CD4-positive, alpha-beta T cell (primary cell): ENCODE measurements at regions not wholly inside any gene's neighbourhood (a gene's known extent, or its start where the extent isn't known, plus 50 kb on each side); places are given as distances from the start of the nearest gene placed in this dataset.

Source experiments
- ATAC-seq: fragments of 200-7000 bp; cut with Tn5 transposase; one replicate; pipeline ENCODE4 v1.10.0; 2022; ENCODE audit warnings: mild to moderate bottlenecking; ENCODE audit not compliant: poor library complexity
- CTCF ChIA-PET: fragments of 350-600 bp; sonication (Branson Sonifier 250); formaldehyde crosslinking; loops from one replicate; lab custom pipeline; 2021; ENCODE audit warnings: antibody characterized with exemption, inconsistent platforms; lab: Charles Lee
- POLR2A ChIA-PET: fragments of 350-600 bp; sonication (Branson Sonifier 250); formaldehyde crosslinking; loops from one replicate; lab custom pipeline; 2021; ENCODE audit warnings: antibody characterized with exemption, inconsistent platforms; lab: Charles Lee
- DNase-seq, 14 experiments: peaks; one replicate each; pipeline ENCODE4 v3.0.0-alpha.2; 2013 to 2020; ENCODE audit warnings: mixed read lengths in 2 of 14
- H3K27ac ChIP-seq, 2 donors: one replicate each; pipeline versions ENCODE4 v1.5.1 to v1.7.0; 2013; ENCODE audit warnings: low read length in 2 of 2, low read depth in 1 of 2, mild to moderate bottlenecking in 1 of 2
- H3K27me3 ChIP-seq, 2 experiments: 1 replicate in 1 of 2; 2 replicates in 1 of 2; pipeline versions ENCODE4 v1.6.1 to v1.7.0; 2013; ENCODE audit warnings: low read length in 2 of 2, control low read depth in 1 of 2, mild to moderate bottlenecking in 1 of 2, moderate library complexity in 1 of 2; ENCODE audit not compliant: insufficient read depth in 2 of 2, control insufficient read depth in 1 of 2
- H3K36me3 ChIP-seq: one replicate; pipeline ENCODE4 v1.6.1; 2013; ENCODE audit warnings: low read length, control low read depth; ENCODE audit not compliant: insufficient read depth
- H3K4me1 ChIP-seq: one replicate; pipeline ENCODE4 v1.6.1; 2013; ENCODE audit warnings: low read length, control low read depth; ENCODE audit not compliant: insufficient read depth
- H3K4me3 ChIP-seq: one replicate; pipeline ENCODE4 v1.5.1; 2013; ENCODE audit warnings: mild to moderate bottlenecking, low read length, moderate library complexity
- H3K9me3 ChIP-seq, 2 experiments: 1 replicate in 1 of 2; 2 replicates in 1 of 2; pipeline versions ENCODE4 v1.6.1 to v1.7.0; 2013; ENCODE audit warnings: low read length in 2 of 2, mild to moderate bottlenecking in 2 of 2, control low read depth in 1 of 2, moderate library complexity in 1 of 2; ENCODE audit not compliant: control insufficient read depth in 1 of 2, insufficient read depth in 1 of 2
- H3K27ac Mint-ChIP-seq: one replicate; pipeline ENCODE4 v1.8.0; 2020; ENCODE audit warnings: mixed read lengths
- H3K27me3 Mint-ChIP-seq: one replicate; pipeline ENCODE4 v1.8.0; 2021; ENCODE audit warnings: mixed read lengths
- H3K36me3 Mint-ChIP-seq: one replicate; pipeline ENCODE4 v1.8.0; 2021; ENCODE audit warnings: low read depth, mixed read lengths
- H3K4me1 Mint-ChIP-seq: one replicate; pipeline ENCODE4 v1.8.0; 2021; ENCODE audit warnings: low read depth, mixed read lengths
- H3K4me3 Mint-ChIP-seq: one replicate; pipeline ENCODE4 v1.8.0; 2020; ENCODE audit warnings: mild to moderate bottlenecking, mixed read lengths
- H3K9me3 Mint-ChIP-seq: one replicate; pipeline ENCODE4 v1.8.0; 2020; ENCODE audit warnings: mixed read lengths
- CTCF ChIP-seq: fragments of 200-600 bp; IDR thresholded peaks from one replicate; pipeline ENCODE4 v1.8.0; 2022; ENCODE audit warnings: antibody characterized with exemption, mild to moderate bottlenecking
- intact Hi-C, 2 experiments: fragments of 100-400 bp; cut with DNase I in 1 of 2; cut with micrococcal nuclease in 1 of 2; formaldehyde crosslinking; loops; one replicate each; pipeline versions ENCODE4 v1.15.1 to v1.9.0; 2023 to 2025; cut with DNase I, micrococcal nuclease

DNA sequence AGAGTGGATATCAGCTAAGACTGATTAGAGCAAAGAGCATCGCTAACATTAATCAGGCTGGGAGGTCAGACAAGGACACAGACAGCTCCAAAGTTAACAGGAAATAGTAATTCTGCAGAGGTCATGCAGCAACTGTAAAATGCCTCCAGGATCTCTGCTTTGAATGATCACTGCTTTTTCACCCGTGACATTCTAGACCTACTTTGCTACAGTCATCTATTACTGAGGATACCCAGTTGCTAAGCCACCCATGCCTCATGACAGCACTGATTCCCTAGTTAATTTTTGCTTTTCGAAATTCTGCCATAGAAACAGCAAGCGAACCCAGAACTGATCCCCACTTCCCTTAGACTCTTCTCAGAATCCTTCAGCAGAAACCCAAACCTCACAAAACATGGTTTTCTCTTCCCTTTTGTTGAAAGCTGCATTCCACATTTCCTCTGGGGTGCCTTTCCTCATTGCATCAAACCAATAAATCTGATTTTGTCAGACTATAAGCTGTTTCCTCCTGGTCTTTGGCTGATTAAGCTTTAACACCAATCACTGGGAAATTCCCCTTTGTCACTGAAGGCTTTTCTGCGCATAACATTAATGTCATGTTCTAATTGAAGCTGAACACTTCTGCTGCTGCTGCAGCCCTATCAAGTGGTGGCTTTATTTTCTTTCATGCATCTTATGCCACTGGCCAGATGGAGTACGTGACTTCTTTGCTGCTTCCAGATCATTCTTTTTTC is 201.1 kb upstream of the CHD1 start:
- POLR2A ChIA-PET = no interaction called here
- CTCF ChIA-PET = no interaction called here
- Mint-ChIP-seq H3K4me1 (no peaks in the 10 kb centered on the region), H3K27ac (no peak overlapping the region), H3K27me3 (no peaks in the 10 kb centered on the region), H3K4me3 (no peak overlapping the region), H3K36me3 (no peaks in the 10 kb centered on the region), H3K9me3 (no peaks in the 10 kb centered on the region)
- TF ChIP-seq CTCF = no peak
- DNase-seq (no peak), ATAC-seq (no peak)
- Histone ChIP-seq H3K4me3 (no peak overlapping the region), H3K27ac (no peak overlapping the region), H3K27me3 (no peaks in the 10 kb centered on the region), H3K36me3 (no peaks in the 10 kb centered on the region), H3K9me3 (no peaks in the 10 kb centered on the region), H3K4me1 (no peaks in the 10 kb centered on the region)
- intact Hi-C loops = no loop called here

DNA sequence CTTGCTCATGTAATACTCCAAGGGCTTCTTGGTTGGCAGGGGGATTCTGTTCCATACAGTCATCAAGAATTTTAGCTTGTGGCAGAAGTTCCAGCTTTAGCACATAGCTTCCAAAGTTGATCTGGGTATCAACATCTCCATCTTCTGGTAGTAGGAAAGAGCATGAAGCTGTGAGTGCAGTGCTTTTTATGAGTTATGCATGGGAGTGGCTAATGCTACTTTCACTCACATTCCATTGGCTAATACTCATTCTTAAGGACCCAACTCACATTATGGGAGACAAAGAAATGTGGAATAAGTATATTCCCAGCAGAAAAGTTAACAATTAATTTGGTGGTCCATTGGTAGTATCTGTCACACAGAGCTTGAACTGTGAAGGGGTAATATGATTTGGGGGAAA is 194.2 kb upstream of the CHD1 start:
- Histone ChIP-seq H3K4me1 (no peaks in the 10 kb centered on the region), H3K36me3 (no peaks in the 10 kb centered on the region), H3K27me3 (no peaks in the 10 kb centered on the region), H3K4me3 (no peak overlapping the region), H3K27ac (no peak overlapping the region), H3K9me3 (no peaks in the 10 kb centered on the region)
- Mint-ChIP-seq H3K36me3 (no peaks in the 10 kb centered on the region), H3K4me3 (no peak overlapping the region), H3K9me3 (no peaks in the 10 kb centered on the region), H3K4me1 (no peaks in the 10 kb centered on the region), H3K27ac (no peak overlapping the region), H3K27me3 (peaks cover 4% of the 10 kb centered on the region)
- TF ChIP-seq CTCF = no peak
- POLR2A ChIA-PET = no interaction called here
- CTCF ChIA-PET = interaction anchor here (0.8 kb wide), 1 partner anchor 19 kb away, joined by 5 read pairs; no protein-coding TSS in a partner anchor
- ATAC-seq = no peak
- no peak for DNase-seq
- intact Hi-C loops = no loop called here

DNA sequence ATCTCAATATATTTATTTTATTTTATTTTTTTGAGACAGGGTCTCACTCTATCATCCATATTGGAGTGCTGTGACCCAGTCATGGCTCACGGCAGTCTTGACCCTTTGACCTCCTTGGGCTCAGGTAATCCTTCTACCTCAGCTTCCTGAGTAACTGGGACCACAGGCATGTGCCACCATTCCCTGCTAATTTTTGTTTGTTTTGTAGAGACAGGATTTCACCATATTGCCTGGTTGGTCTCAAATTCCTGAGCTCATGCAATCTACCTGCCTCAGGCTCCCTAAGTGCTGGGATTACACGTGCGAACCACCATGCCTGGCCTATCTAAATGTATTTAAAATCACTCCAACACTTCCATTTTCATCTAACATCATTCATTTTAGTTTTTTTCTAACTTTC is 190.5 kb upstream of the CHD1 start:
- POLR2A ChIA-PET = no interaction called here
- no peak for DNase-seq
- intact Hi-C loops = no loop called here

More for the DNA sequence above, 190.5 kb upstream of the CHD1 start:
- Histone ChIP-seq H3K36me3 (no peaks in the 10 kb centered on the region), H3K27me3 (no peaks in the 10 kb centered on the region), H3K4me3 (no peak overlapping the region), H3K4me1 (no peaks in the 10 kb centered on the region), H3K27ac (no peak overlapping the region), H3K9me3 (no peaks in the 10 kb centered on the region)
- Mint-ChIP-seq H3K27me3 (peaks cover 8% of the 10 kb centered on the region), H3K4me3 (no peak overlapping the region), H3K27ac (no peak overlapping the region), H3K4me1 (no peaks in the 10 kb centered on the region), H3K36me3 (no peaks in the 10 kb centered on the region), H3K9me3 (no peaks in the 10 kb centered on the region)
- ATAC-seq = no peak
- TF ChIP-seq CTCF = no peak
- CTCF ChIA-PET = no interaction called here
